ENCODE measurements at regions not wholly inside any gene's neighbourhood (a gene's known extent, or its start where the extent isn't known, plus 50 kb on each side); places are given as distances from the start of the nearest gene placed in this dataset.

GRCh38 chr17:77482375-77483127, 341.8 kb downstream of the SEC14L1 start:
- DNase-seq (ENCODE audit: low read depth) = no peak
- Histone ChIP-seq H3K4me3 (ENCODE audit: low read depth, low read length) (no peak overlapping the region), H3K36me3 (ENCODE audit: control insufficient read depth, insufficient read depth, low read length) (peaks cover 35% of the 10 kb centered on the region), H3K27me3 (ENCODE audit: control insufficient read depth, insufficient read depth, low read length) (no peaks in the 10 kb centered on the region)
- no peak for TF ChIP-seq CTCF (IDR thresholded peaks at IDR 0.05; ENCODE audit: insufficient read depth, low read length, severe bottlenecking)
- FAIRE-seq = no peak

- Histone ChIP-seq H3K27me3 (ENCODE audit: control insufficient read depth, insufficient read depth, low read length) (no peaks in the 10 kb centered on the region), H3K36me3 (ENCODE audit: control insufficient read depth, insufficient read depth, low read length) (peaks cover 40% of the 10 kb centered on the region), H3K4me3 (ENCODE audit: low read depth, low read length) (no peak overlapping the region)
- DNase-seq (ENCODE audit: low read depth) (no peak), FAIRE-seq (no peak)
- no peak for TF ChIP-seq CTCF (IDR thresholded peaks at IDR 0.05; ENCODE audit: insufficient read depth, low read length, severe bottlenecking)
Measured at GRCh38 chr17:77483128-77483598, 342.4 kb downstream of the SEC14L1 start.

- DNase-seq (ENCODE audit: low read depth) = no peak
- no peak overlapping the region for H3K4me3 ChIP-seq (ENCODE audit: low read depth, low read length)
- no peak for FAIRE-seq
- peaks cover 48% of the 10 kb centered on the region for H3K36me3 ChIP-seq (ENCODE audit: control insufficient read depth, insufficient read depth, low read length)
- H3K27me3 ChIP-seq (ENCODE audit: control insufficient read depth, insufficient read depth, low read length) = no peaks in the 10 kb centered on the region
- TF ChIP-seq CTCF (IDR thresholded peaks at IDR 0.05; ENCODE audit: insufficient read depth, low read length, severe bottlenecking) = no peak
Measured at GRCh38 chr17:77484111-77484510, 343.3 kb downstream of the SEC14L1 start.

- DNase-seq (ENCODE audit: low read depth) = no peak
- Histone ChIP-seq H3K27me3 (ENCODE audit: control insufficient read depth, insufficient read depth, low read length) (no peaks in the 10 kb centered on the region), H3K4me3 (ENCODE audit: low read depth, low read length) (no peak overlapping the region), H3K36me3 (ENCODE audit: control insufficient read depth, insufficient read depth, low read length) (peaks cover 54% of the 10 kb centered on the region)
- peak; percentile 85 for FAIRE-seq
- no peak for TF ChIP-seq CTCF (IDR thresholded peaks at IDR 0.05; ENCODE audit: insufficient read depth, low read length, severe bottlenecking)
Measured at GRCh38 chr17:77485089-77485833, 344.5 kb downstream of the SEC14L1 start.

- TF ChIP-seq CTCF (IDR thresholded peaks at IDR 0.05; ENCODE audit: insufficient read depth, low read length, severe bottlenecking) = no peak
- no peaks in the 10 kb centered on the region for H3K27me3 ChIP-seq (ENCODE audit: control insufficient read depth, insufficient read depth, low read length)
- H3K4me3 ChIP-seq (ENCODE audit: low read depth, low read length) = no peak overlapping the region
- FAIRE-seq (no peak), DNase-seq (ENCODE audit: low read depth) (no peak)
- H3K36me3 ChIP-seq (ENCODE audit: control insufficient read depth, insufficient read depth, low read length) = peaks cover 59% of the 10 kb centered on the region
Measured at GRCh38 chr17:77487211-77487629, 346.5 kb downstream of the SEC14L1 start.

All from bronchial epithelial cell (primary cell).